ENCODE measurements at regions not wholly inside any gene's neighbourhood (a gene's known extent, or its start where the extent isn't known, plus 50 kb on each side); places are given as distances from the start of the nearest gene placed in this dataset.

DNA sequence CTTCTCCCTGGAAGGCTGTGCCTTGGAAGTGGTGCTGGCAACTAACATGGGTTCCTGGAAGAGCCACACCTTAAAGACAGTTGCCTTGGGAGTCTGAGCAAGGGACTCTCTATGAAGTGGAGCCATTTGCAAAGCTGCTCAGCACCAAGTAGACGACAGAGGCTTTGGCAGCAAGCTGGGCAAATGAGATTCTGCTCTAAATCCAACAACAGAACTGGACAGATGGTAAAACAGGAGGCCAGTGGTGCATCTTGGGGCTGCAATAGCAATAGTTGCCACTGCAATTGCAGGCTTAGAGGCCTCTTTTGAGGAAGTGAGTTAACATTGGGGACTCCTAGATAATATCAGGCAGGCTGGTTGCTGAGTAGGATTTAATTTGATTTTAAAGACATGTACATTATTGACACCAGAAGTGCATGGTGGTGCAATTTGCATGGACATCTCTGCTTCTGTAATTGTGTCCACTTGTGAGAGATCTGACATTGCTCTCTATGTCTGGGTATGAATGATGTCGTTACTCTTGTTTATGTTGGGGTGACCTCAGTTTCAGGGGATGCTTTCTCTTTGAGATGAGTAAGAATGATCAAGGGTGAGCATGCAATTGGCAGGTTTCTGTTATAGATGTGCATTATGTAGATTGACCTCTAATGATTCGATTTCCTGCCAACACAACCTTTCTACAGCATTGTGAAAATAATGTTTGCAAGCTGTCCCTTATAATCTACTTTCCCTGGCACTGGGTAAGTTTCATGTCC, 568.3 kb upstream of the MEX3C start:
- H3K36me3 ChIP-seq (replicated peaks in 1 of 2; ENCODE audit: control insufficient read depth in 1 of 2, insufficient read depth in 2 of 2, low read length in 1 of 2) = no peaks in the 10 kb centered on the region
- no peak overlapping the region for H3K9ac ChIP-seq
- no peak overlapping the region for H2AFZ ChIP-seq (ENCODE audit: low read depth)
- no peak overlapping the region for H3K4me3 ChIP-seq (ENCODE audit: low read depth in 2 of 2, low read length in 1 of 2)
- no peak overlapping the region for H3K4me2 ChIP-seq
- H3K79me2 ChIP-seq (ENCODE audit: insufficient read depth) = no peaks in the 10 kb centered on the region
- 6% methylated on average over 3 of the region's 3 CpGs for WGBS (ENCODE audit: low lambda C conversion rate)
- H3K9me2 ChIP-seq = no peaks in the 10 kb centered on the region
- no peaks in the 10 kb centered on the region for H3K9me3 ChIP-seq
- no peak for DNase-seq
- ChIA-PET CTCF (interaction anchor here (1.4 kb wide), 1 partner anchor 27 kb away, joined by 3 read pairs; no protein-coding TSS in a partner anchor), POLR2A (no interaction called here)
- no peak overlapping the region for H3K27ac ChIP-seq (ENCODE audit: low read depth in 2 of 2, low read length in 1 of 2)
- H3K4me1 ChIP-seq (ENCODE audit: control insufficient read depth in 1 of 2, insufficient read depth in 2 of 2, low read depth in 1 of 2, low read length in 1 of 2) = peaks cover 0 to 6% of the 10 kb centered on the region in 2 experiments; a peak in 2 of 4 replicates
- H4K20me1 ChIP-seq (ENCODE audit: insufficient read depth) = no peaks in the 10 kb centered on the region
- TF ChIP-seq TAF1 (IDR thresholded peaks at IDR 0.05; ENCODE audit: borderline replicate concordance, low read depth, low read length) (no peak), YY1 (IDR thresholded peaks at IDR 0.05; ENCODE audit: low read depth) (no peak), FOSL2 (IDR thresholded peaks at IDR 0.05; ENCODE audit: borderline replicate concordance, low read depth) (no peak), TCF12 (IDR thresholded peaks at IDR 0.05) (no peak), JUND (IDR thresholded peaks at IDR 0.05) (no peak), MEF2A (IDR thresholded peaks at IDR 0.05; ENCODE audit: borderline replicate concordance, low read depth) (no peak), POLR2AphosphoS5 (IDR thresholded peaks at IDR 0.05; ENCODE audit: low read depth, low read length) (no peak), GATA2 (CRISPR knock-in tag; IDR thresholded peaks at IDR 0.05) (no peak)
- TF ChIP-seq, protein P1, sequence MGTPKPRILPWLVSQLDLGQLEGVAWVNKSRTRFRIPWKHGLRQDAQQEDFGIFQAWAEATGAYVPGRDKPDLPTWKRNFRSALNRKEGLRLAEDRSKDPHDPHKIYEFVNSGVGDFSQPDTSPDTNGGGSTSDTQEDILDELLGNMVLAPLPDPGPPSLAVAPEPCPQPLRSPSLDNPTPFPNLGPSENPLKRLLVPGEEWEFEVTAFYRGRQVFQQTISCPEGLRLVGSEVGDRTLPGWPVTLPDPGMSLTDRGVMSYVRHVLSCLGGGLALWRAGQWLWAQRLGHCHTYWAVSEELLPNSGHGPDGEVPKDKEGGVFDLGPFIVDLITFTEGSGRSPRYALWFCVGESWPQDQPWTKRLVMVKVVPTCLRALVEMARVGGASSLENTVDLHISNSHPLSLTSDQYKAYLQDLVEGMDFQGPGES (IDR thresholded peaks at IDR 0.05; ENCODE audit: low read depth, low read length) = no peak
- TF ChIP-seq, protein P2, sequence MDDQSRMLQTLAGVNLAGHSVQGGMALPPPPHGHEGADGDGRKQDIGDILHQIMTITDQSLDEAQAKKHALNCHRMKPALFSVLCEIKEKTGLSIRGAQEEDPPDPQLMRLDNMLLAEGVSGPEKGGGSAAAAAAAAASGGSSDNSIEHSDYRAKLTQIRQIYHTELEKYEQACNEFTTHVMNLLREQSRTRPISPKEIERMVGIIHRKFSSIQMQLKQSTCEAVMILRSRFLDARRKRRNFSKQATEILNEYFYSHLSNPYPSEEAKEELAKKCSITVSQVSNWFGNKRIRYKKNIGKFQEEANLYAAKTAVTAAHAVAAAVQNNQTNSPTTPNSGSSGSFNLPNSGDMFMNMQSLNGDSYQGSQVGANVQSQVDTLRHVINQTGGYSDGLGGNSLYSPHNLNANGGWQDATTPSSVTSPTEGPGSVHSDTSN (IDR thresholded peaks at IDR 0.05) = no peak
- TF ChIP-seq, protein P3, sequence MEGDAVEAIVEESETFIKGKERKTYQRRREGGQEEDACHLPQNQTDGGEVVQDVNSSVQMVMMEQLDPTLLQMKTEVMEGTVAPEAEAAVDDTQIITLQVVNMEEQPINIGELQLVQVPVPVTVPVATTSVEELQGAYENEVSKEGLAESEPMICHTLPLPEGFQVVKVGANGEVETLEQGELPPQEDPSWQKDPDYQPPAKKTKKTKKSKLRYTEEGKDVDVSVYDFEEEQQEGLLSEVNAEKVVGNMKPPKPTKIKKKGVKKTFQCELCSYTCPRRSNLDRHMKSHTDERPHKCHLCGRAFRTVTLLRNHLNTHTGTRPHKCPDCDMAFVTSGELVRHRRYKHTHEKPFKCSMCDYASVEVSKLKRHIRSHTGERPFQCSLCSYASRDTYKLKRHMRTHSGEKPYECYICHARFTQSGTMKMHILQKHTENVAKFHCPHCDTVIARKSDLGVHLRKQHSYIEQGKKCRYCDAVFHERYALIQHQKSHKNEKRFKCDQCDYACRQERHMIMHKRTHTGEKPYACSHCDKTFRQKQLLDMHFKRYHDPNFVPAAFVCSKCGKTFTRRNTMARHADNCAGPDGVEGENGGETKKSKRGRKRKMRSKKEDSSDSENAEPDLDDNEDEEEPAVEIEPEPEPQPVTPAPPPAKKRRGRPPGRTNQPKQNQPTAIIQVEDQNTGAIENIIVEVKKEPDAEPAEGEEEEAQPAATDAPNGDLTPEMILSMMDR (IDR thresholded peaks at IDR 0.05) = no peak
- TF ChIP-seq, protein P4, sequence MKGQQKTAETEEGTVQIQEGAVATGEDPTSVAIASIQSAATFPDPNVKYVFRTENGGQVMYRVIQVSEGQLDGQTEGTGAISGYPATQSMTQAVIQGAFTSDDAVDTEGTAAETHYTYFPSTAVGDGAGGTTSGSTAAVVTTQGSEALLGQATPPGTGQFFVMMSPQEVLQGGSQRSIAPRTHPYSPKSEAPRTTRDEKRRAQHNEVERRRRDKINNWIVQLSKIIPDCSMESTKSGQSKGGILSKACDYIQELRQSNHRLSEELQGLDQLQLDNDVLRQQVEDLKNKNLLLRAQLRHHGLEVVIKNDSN (IDR thresholded peaks at IDR 0.05; ENCODE audit: borderline replicate concordance, low read depth) = no peak
- TF ChIP-seq, protein P5, sequence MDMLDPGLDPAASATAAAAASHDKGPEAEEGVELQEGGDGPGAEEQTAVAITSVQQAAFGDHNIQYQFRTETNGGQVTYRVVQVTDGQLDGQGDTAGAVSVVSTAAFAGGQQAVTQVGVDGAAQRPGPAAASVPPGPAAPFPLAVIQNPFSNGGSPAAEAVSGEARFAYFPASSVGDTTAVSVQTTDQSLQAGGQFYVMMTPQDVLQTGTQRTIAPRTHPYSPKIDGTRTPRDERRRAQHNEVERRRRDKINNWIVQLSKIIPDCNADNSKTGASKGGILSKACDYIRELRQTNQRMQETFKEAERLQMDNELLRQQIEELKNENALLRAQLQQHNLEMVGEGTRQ (IDR thresholded peaks at IDR 0.05; ENCODE audit: borderline replicate concordance, low read depth, low read length) = no peak
- H3F3A ChIP-seq (replicated peaks; ENCODE audit: insufficient read depth) = no peaks in the 10 kb centered on the region
- no peaks in the 10 kb centered on the region for H3K27me3 ChIP-seq (ENCODE audit: insufficient read depth)

All from SK-N-SH (cell line).